Neural cell (in vitro differentiated cells): ENCODE measurements at regions not wholly inside any gene's neighbourhood (a gene's known extent, or its start where the extent isn't known, plus 50 kb on each side); places are given as distances from the start of the nearest gene placed in this dataset.

Experiments used
- H2AFZ ChIP-seq: fragments of 200-600, 300-800 bp; sonication (generic), shearing (Covaris generic); 2 replicates; pipeline ENCODE4 v1.6.0; 2014; ENCODE audit warnings: low read depth, mild to moderate bottlenecking, antibody characterized with exemption, low read length, moderate library complexity
- H3F3A ChIP-seq: fragments of 200-600 bp; shearing (Covaris generic); 2 replicates; pipeline ENCODE4 v1.6.1; 2016; ENCODE audit warnings: mild to moderate bottlenecking, moderate library complexity, mixed read lengths, antibody characterized with exemption, low read length; ENCODE audit not compliant: insufficient read depth, poor library complexity, severe bottlenecking
- H3K27ac ChIP-seq: fragments of 200-600, 300-800 bp; sonication (generic), shearing (Covaris generic); 2 replicates; pipeline ENCODE4 v1.5.1; 2014; ENCODE audit warnings: mild to moderate bottlenecking, low read length, moderate library complexity
- H3K27me3 ChIP-seq: fragments of 300-800, 200-600 bp; sonication (generic), shearing (Covaris generic); 2 replicates; pipeline ENCODE4 v1.6.0; 2014; ENCODE audit warnings: mild to moderate bottlenecking, low read depth, low read length, moderate library complexity; ENCODE audit not compliant: insufficient read depth
- H3K36me3 ChIP-seq: fragments of 300-800, 200-600 bp; sonication (generic), shearing (Covaris generic); 2 replicates; pipeline ENCODE4 v1.5.1; 2014; ENCODE audit warnings: mild to moderate bottlenecking, antibody characterized with exemption, low read length, moderate library complexity; ENCODE audit not compliant: insufficient read depth
- H3K4me2 ChIP-seq: fragments of 300-800, 200-600 bp; sonication (generic), shearing (Covaris generic); 2 replicates; pipeline ENCODE4 v1.6.0; 2014; ENCODE audit warnings: mild to moderate bottlenecking, low read length
- H3K4me3 ChIP-seq: fragments of 300-800, 200-600 bp; sonication (generic), shearing (Covaris generic); 2 replicates; pipeline ENCODE4 v1.5.1; 2014; ENCODE audit warnings: mild to moderate bottlenecking, low read length, moderate library complexity
- H3K79me2 ChIP-seq: fragments of 200-600 bp; shearing (Covaris generic); replicated peaks from 2 replicates; pipeline ENCODE4 v1.6.0; 2014; ENCODE audit warnings: mild to moderate bottlenecking, low read length, moderate library complexity; ENCODE audit not compliant: insufficient read depth
- H3K9ac ChIP-seq: fragments of 300-800, 200-600 bp; sonication (generic), shearing (Covaris generic); 2 replicates; pipeline ENCODE4 v1.6.1; 2016; ENCODE audit warnings: mild to moderate bottlenecking, low read length, mixed read lengths
- H3K9me2 ChIP-seq: fragments of 200-600 bp; shearing (Covaris generic); 2 replicates; pipeline ENCODE4 v1.6.1; 2016; ENCODE audit warnings: mild to moderate bottlenecking, low read length, mixed read lengths; ENCODE audit not compliant: insufficient read depth
- H3K9me3 ChIP-seq: fragments of 200-600, 300-800 bp; sonication (generic), shearing (Covaris generic); 2 replicates; pipeline ENCODE4 v1.6.1; 2016; ENCODE audit warnings: mild to moderate bottlenecking, mixed run types, low read length, moderate library complexity, mixed read lengths
- H4K20me1 ChIP-seq: fragments of 200-600 bp; shearing (Covaris generic); 2 replicates; pipeline ENCODE4 v1.6.1; 2016; ENCODE audit warnings: mild to moderate bottlenecking, mixed run types; ENCODE audit not compliant: insufficient read depth
- CTCF ChIP-seq: fragments of 450-650 bp; IDR thresholded peaks from 2 replicates; pipeline ENCODE4 v1.5.1; 2014; ENCODE audit warnings: antibody characterized with exemption, mild to moderate bottlenecking, moderate library complexity; ENCODE audit not compliant: poor library complexity, severe bottlenecking
- EP300 ChIP-seq: fragments of 450-650 bp; conservative IDR thresholded peaks from 2 replicates; pipeline ENCODE4 v1.6.1; 2014; ENCODE audit warnings: antibody characterized with exemption, mild to moderate bottlenecking, moderate library complexity; ENCODE audit not compliant: poor library complexity, severe bottlenecking
- EZH2 ChIP-seq: fragments of 200-600, 300-800 bp; shearing (Covaris generic), sonication (generic); IDR thresholded peaks from 2 replicates; pipeline ENCODE4 v1.6.1; 2014; ENCODE audit warnings: antibody characterized with exemption, low read length, borderline replicate concordance, mild to moderate bottlenecking; ENCODE audit not compliant: insufficient read depth, poor library complexity, severe bottlenecking
- MXI1 ChIP-seq: fragments of 450-650 bp; conservative IDR thresholded peaks from 2 replicates; pipeline ENCODE4 v1.6.1; 2014; ENCODE audit warnings: antibody characterized with exemption, mild to moderate bottlenecking; ENCODE audit not compliant: poor library complexity, severe bottlenecking
- POLR2AphosphoS5 ChIP-seq: IDR thresholded peaks from 2 replicates; pipeline ENCODE4 v1.6.1; 2012
- RAD21 ChIP-seq: fragments of 450-650 bp; conservative IDR thresholded peaks from 2 replicates; pipeline ENCODE4 v1.6.1; 2014; ENCODE audit warnings: antibody characterized with exemption, mild to moderate bottlenecking, moderate library complexity
- REST ChIP-seq: IDR thresholded peaks from 2 replicates; pipeline ENCODE4 v1.6.1; 2012; ENCODE audit warnings: borderline replicate concordance
- SMC3 ChIP-seq: fragments of 450-650 bp; conservative IDR thresholded peaks from 2 replicates; pipeline ENCODE4 v1.6.1; 2014; ENCODE audit warnings: antibody characterized with exemption, mild to moderate bottlenecking, moderate library complexity; ENCODE audit not compliant: poor library complexity
- TAF1 ChIP-seq: IDR thresholded peaks from 2 replicates; pipeline ENCODE4 v1.6.1; 2012; ENCODE audit warnings: low read depth

- Histone ChIP-seq H3K4me3 (no peak overlapping the region), H3K36me3 (no peaks in the 10 kb centered on the region), H3K9me2 (no peaks in the 10 kb centered on the region), H3F3A (no peaks in the 10 kb centered on the region), H3K27me3 (no peaks in the 10 kb centered on the region), H2AFZ (no peak overlapping the region), H4K20me1 (no peaks in the 10 kb centered on the region), H3K4me2 (no peak overlapping the region), H3K9ac (no peak overlapping the region), H3K79me2 (no peaks in the 10 kb centered on the region), H3K9me3 (no peaks in the 10 kb centered on the region), H3K27ac (no peak overlapping the region)
- no peak for TF ChIP-seq REST
- TF ChIP-seq MXI1: no peak
- TF ChIP-seq CTCF: no peak
- TF ChIP-seq SMC3: no peak
- no peak for TF ChIP-seq POLR2AphosphoS5
- TF ChIP-seq TAF1: no peak
- TF ChIP-seq EZH2: no peak
- TF ChIP-seq EP300: no peak
- no peak for TF ChIP-seq RAD21
Measured at GRCh38 chr14:94921882-94922585, 152.1 kb upstream of the GSC start.

GRCh38 chr14:94921456-94921855 is 151.5 kb upstream of the GSC start:
- Histone ChIP-seq H3K27ac (no peak overlapping the region), H3K9ac (no peak overlapping the region), H3F3A (no peaks in the 10 kb centered on the region), H3K27me3 (no peaks in the 10 kb centered on the region), H3K9me3 (no peaks in the 10 kb centered on the region), H3K4me3 (no peak overlapping the region), H3K9me2 (no peaks in the 10 kb centered on the region), H3K79me2 (no peaks in the 10 kb centered on the region), H4K20me1 (no peaks in the 10 kb centered on the region), H3K4me2 (no peak overlapping the region), H2AFZ (no peak overlapping the region), H3K36me3 (no peaks in the 10 kb centered on the region)
- TF ChIP-seq MXI1: no peak
- TF ChIP-seq RAD21: no peak
- TF ChIP-seq SMC3: no peak
- TF ChIP-seq TAF1: no peak
- no peak for TF ChIP-seq EP300
- no peak for TF ChIP-seq POLR2AphosphoS5
- TF ChIP-seq EZH2: no peak
- TF ChIP-seq REST: no peak
- TF ChIP-seq CTCF: no peak
